Large intestine (tissue), 3 donors: ENCODE measurements at regions not wholly inside any gene's neighbourhood (a gene's known extent, or its start where the extent isn't known, plus 50 kb on each side); places are given as distances from the start of the nearest gene placed in this dataset.

ENCODE experiments used
- DNase-seq, 2 donors: peaks; one replicate each; pipeline versions ENCODE4 v3.0.0 to v3.0.0-alpha.2; 2013
- H3K27ac ChIP-seq: one replicate; pipeline ENCODE4 v1.5.1; 2013; ENCODE audit warnings: low read length
- H3K27me3 ChIP-seq: 2 replicates; pipeline ENCODE4 v1.6.1; 2013; ENCODE audit warnings: low read length; ENCODE audit not compliant: control insufficient read depth, insufficient read depth
- H3K36me3 ChIP-seq: 2 replicates; pipeline ENCODE4 v1.6.1; 2013; ENCODE audit warnings: low read length; ENCODE audit not compliant: control insufficient read depth, insufficient read depth
- H3K4me1 ChIP-seq: one replicate; pipeline ENCODE4 v1.6.1; 2013; ENCODE audit warnings: low read length; ENCODE audit not compliant: control insufficient read depth, insufficient read depth
- H3K4me3 ChIP-seq: one replicate; pipeline ENCODE4 v1.5.1; 2013; ENCODE audit warnings: low read length
- H3K9me3 ChIP-seq: one replicate; pipeline ENCODE4 v1.6.1; 2013; ENCODE audit warnings: mild to moderate bottlenecking, low read depth, low read length, moderate library complexity; ENCODE audit not compliant: control insufficient read depth
- WGBS: methylation state at CpG from one replicate; pipeline ENCODE4 v1.1.5; 2013; ENCODE audit warnings: low lambda C conversion rate; ENCODE audit not compliant: insufficient coverage; 5-methylcytosine and 5-hydroxymethylcytosine counted together

DNA sequence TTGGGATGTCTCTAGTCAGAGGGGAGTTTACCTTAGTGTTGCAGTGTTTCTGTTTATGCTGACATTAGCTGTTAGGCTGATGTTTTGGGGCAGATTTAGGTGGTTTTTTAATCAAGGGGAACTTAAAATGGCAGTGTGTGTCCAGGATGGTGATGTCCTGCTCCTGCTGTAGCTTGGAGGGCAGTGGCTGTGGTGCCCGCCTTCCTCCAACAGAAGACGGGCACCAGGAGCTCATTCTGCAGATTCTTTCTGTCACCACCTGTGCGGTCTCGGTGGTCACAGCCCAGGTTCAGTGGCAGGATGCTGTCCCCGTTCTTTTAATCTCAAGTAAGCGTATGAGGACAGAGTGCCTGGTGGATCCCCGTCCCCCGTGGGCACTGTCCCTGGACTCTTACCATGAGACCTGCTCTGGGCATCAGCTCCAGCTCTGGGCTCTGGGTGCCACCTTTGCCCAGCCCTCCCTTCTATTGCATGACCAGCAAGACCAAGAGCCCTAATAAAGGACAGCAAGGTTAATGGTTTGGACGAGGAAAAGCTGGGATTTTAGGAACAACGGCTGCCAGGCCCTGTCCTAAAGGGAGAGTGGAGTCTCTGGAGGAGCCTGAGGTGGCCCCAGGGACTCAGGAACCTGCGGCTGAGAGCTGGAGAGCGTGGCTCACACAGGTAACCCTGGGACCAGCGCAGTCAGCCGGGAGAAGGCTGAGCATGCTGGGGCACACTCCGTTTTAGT is 217.3 kb downstream of the ERMARD start:
- no CpG with 5 or more reads among the region's 15 CpGs for WGBS
- Histone ChIP-seq H3K36me3 (no peaks in the 10 kb centered on the region), H3K9me3 (no peaks in the 10 kb centered on the region), H3K27ac (no peak overlapping the region), H3K4me3 (no peak overlapping the region), H3K4me1 (no peaks in the 10 kb centered on the region), H3K27me3 (no peaks in the 10 kb centered on the region)
- DNase-seq, result no peak

GRCh38 chr6:169967687-169968086 is 216.3 kb downstream of the ERMARD start:
- no peaks in the 10 kb centered on the region for H3K9me3 ChIP-seq
- no peaks in the 10 kb centered on the region for H3K4me1 ChIP-seq
- no peak overlapping the region for H3K4me3 ChIP-seq
- H3K27ac ChIP-seq, result no peak overlapping the region
- WGBS, result 56% methylated on average over 2 of the region's 8 CpGs
- no peaks in the 10 kb centered on the region for H3K36me3 ChIP-seq
- DNase-seq, result no peak
- peaks cover 5% of the 10 kb centered on the region for H3K27me3 ChIP-seq

- no peak for DNase-seq
- Histone ChIP-seq H3K27me3 (peaks cover 15% of the 10 kb centered on the region), H3K4me3 (no peak overlapping the region), H3K27ac (no peak overlapping the region), H3K9me3 (no peaks in the 10 kb centered on the region), H3K4me1 (no peaks in the 10 kb centered on the region), H3K36me3 (no peaks in the 10 kb centered on the region)
- no CpG with 5 or more reads among the region's 20 CpGs for WGBS
These were observed 215.1 kb downstream of the ERMARD start for GRCh38 chr6:169966312-169967181.

- Histone ChIP-seq H3K27ac (no peak overlapping the region), H3K4me3 (no peak overlapping the region), H3K27me3 (peaks cover 21% of the 10 kb centered on the region), H3K36me3 (no peaks in the 10 kb centered on the region), H3K9me3 (no peaks in the 10 kb centered on the region), H3K4me1 (no peaks in the 10 kb centered on the region)
- 100% methylated on average over 1 of the region's 25 CpGs for WGBS
- DNase-seq, result no peak
These were observed 214.4 kb downstream of the ERMARD start for GRCh38 chr6:169965657-169966311.

- no peak for DNase-seq
- WGBS, result 40% methylated on average over 1 of the region's 6 CpGs
- Histone ChIP-seq H3K9me3 (no peaks in the 10 kb centered on the region), H3K4me1 (no peaks in the 10 kb centered on the region), H3K27ac (no peak overlapping the region), H3K4me3 (no peak overlapping the region), H3K36me3 (no peaks in the 10 kb centered on the region), H3K27me3 (peaks cover 21% of the 10 kb centered on the region)
These were observed 213.8 kb downstream of the ERMARD start for GRCh38 chr6:169965239-169965638.

DNA sequence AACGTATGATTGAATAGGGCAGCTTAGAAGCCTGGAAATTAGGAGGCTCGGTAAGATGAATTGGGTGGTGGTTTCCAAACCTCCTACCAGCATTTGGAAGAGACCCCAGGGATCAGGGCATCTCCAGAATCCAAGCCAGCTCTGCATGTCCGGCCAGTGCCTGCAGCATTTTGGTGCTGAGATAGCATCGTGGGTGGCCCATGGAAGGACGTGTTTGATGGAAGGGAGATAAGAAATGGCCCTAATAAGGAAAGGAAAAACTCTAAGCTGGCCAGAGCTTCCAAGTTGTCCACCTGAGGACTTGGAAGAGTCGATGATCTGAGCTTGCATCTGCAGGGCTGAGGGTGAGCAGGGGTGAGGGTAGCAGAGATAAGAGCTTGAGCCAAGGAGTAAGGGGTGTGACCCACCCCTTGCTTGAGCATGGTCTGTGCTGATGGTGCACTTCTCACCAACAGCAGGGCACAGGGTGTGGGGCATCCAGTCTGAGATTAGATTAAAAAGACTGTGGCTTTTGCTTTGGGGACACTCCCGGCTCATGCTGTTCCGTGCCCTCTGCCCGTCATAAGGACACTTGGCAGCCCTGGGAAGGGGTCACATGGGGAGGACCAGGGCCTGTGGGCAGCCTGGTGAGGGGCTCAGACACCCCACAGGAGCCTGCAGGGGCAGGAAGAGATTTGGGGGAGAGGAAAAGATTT is 213.2 kb downstream of the ERMARD start:
- no peaks in the 10 kb centered on the region for H3K9me3 ChIP-seq
- H3K27me3 ChIP-seq, result peaks cover 21% of the 10 kb centered on the region
- H3K4me3 ChIP-seq, result no peak overlapping the region
- H3K27ac ChIP-seq, result no peak overlapping the region
- WGBS, result no CpG with 5 or more reads among the region's 9 CpGs
- H3K4me1 ChIP-seq, result peaks cover under 1% of the 10 kb centered on the region
- no peaks in the 10 kb centered on the region for H3K36me3 ChIP-seq
- DNase-seq, result no peak

GRCh38 chr6:169963581-169964297 is 212.3 kb downstream of the ERMARD start:
- H3K4me1 ChIP-seq, result peaks cover 3% of the 10 kb centered on the region
- H3K27me3 ChIP-seq, result peaks cover 21% of the 10 kb centered on the region
- 100% methylated on average over 3 of the region's 55 CpGs for WGBS
- H3K27ac ChIP-seq, result no peak overlapping the region
- no peak overlapping the region for H3K4me3 ChIP-seq
- no peaks in the 10 kb centered on the region for H3K36me3 ChIP-seq
- no peaks in the 10 kb centered on the region for H3K9me3 ChIP-seq
- no peak for DNase-seq

- DNase-seq, result no peak
- Histone ChIP-seq H3K9me3 (no peaks in the 10 kb centered on the region), H3K4me1 (peaks cover 3% of the 10 kb centered on the region), H3K36me3 (no peaks in the 10 kb centered on the region), H3K4me3 (no peak overlapping the region), H3K27me3 (peaks cover 25% of the 10 kb centered on the region), H3K27ac (no peak overlapping the region)
- no CpG with 5 or more reads among the region's 44 CpGs for WGBS
These were observed 211.4 kb downstream of the ERMARD start for GRCh38 chr6:169962604-169963469.
